ENCODE measurements at regions not wholly inside any gene's neighbourhood (a gene's known extent, or its start where the extent isn't known, plus 50 kb on each side); places are given as distances from the start of the nearest gene placed in this dataset.

GRCh38 chr2:187210726-187211125 is 237.3 kb downstream of the CALCRL start:
- TF ChIP-seq POLR2A (IDR thresholded peaks at IDR 0.05): no peak
- no peak for TF ChIP-seq CTCF (IDR thresholded peaks at IDR 0.05)
